H1 (cell line): ENCODE measurements at regions not wholly inside any gene's neighbourhood (a gene's known extent, or its start where the extent isn't known, plus 50 kb on each side); places are given as distances from the start of the nearest gene placed in this dataset.

Experiments
- CTCF ChIA-PET: fragments of 300-600 bp; sonication (Branson Sonifier 250); formaldehyde crosslinking; loops from one replicate; lab custom pipeline; 2021; ENCODE audit not compliant: partially characterized antibody; lab: Charles Lee
- POLR2A ChIA-PET: fragments of 300-600 bp; sonication (Branson Sonifier 250); formaldehyde crosslinking; loops from one replicate; lab custom pipeline; 2021; ENCODE audit warnings: inconsistent platforms; ENCODE audit not compliant: partially characterized antibody; lab: Charles Lee
- DNase-seq, 2 experiments: peaks; one replicate each; pipeline versions ENCODE4 v3.0.0 to v3.0.0-alpha.2; 2010 to 2022; ENCODE audit warnings: low spot score in 2 of 2, low read depth in 1 of 2, mixed read lengths in 1 of 2
- FAIRE-seq: peaks from 2 replicates; lab custom pipeline; 2011; peaks lifted over from hg19 to GRCh38; lab: Jason Lieb, UNC
- H2AFZ ChIP-seq: 2 replicates; pipeline ENCODE4 v1.8.1; 2012; ENCODE audit warnings: low read length, inconsistent platforms
- H2AK5ac ChIP-seq: 2 replicates; pipeline ENCODE4 v1.6.1; 2013; ENCODE audit warnings: low read depth, low read length
- H2BK120ac ChIP-seq: replicated peaks from 2 replicates; pipeline ENCODE3; 2013; ENCODE audit warnings: low read depth, low read length, inconsistent platforms
- H2BK12ac ChIP-seq: 2 replicates; pipeline ENCODE4 v1.6.1; 2013; ENCODE audit warnings: low read depth, low read length
- H2BK15ac ChIP-seq: 2 replicates; pipeline ENCODE4 v1.6.1; 2013; ENCODE audit warnings: low read length
- H2BK20ac ChIP-seq: 2 replicates; pipeline ENCODE4 v1.6.1; 2013; ENCODE audit warnings: low read length
- H2BK5ac ChIP-seq: 2 replicates; pipeline ENCODE4 v1.6.1; 2013; ENCODE audit warnings: low read depth, low read length
- H3K14ac ChIP-seq: 2 replicates; pipeline ENCODE4 v1.6.1; 2013; ENCODE audit warnings: inconsistent platforms; ENCODE audit not compliant: insufficient read length
- H3K18ac ChIP-seq: 2 replicates; pipeline ENCODE4 v1.6.1; 2013; ENCODE audit warnings: low read length; ENCODE audit errors: extremely low read depth
- H3K23ac ChIP-seq: 2 replicates; pipeline ENCODE4 v1.6.1; 2013; ENCODE audit warnings: inconsistent platforms; ENCODE audit not compliant: insufficient read length
- H3K23me2 ChIP-seq: 2 replicates; pipeline ENCODE4 v1.6.1; 2013; ENCODE audit warnings: low read depth, low read length
- H3K27ac ChIP-seq: 2 replicates; pipeline ENCODE4 v1.6.1; 2011; ENCODE audit warnings: low read depth, low read length, inconsistent platforms
- H3K27me3 ChIP-seq, 4 experiments: replicated peaks in 1 of 4; 1 replicate in 1 of 4; 2 replicates in 3 of 4; pipeline versions ENCODE4 v1.6.1 to v1.8.1; 2011 to 2013; ENCODE audit warnings: low read length in 3 of 4, mild to moderate bottlenecking in 3 of 4, inconsistent platforms in 2 of 4, mixed read lengths in 2 of 4, moderate library complexity in 1 of 4; ENCODE audit not compliant: control insufficient read depth in 3 of 4, insufficient read depth in 3 of 4; ENCODE audit errors: extremely low read depth in 1 of 4
- H3K36me3 ChIP-seq, 4 experiments: 2 replicates each; pipeline versions ENCODE4 v1.6.1 to v1.8.1; 2011 to 2013; ENCODE audit warnings: mild to moderate bottlenecking in 4 of 4, low read length in 3 of 4, moderate library complexity in 2 of 4, control low read depth in 1 of 4, inconsistent platforms in 1 of 4; ENCODE audit not compliant: insufficient read depth in 4 of 4, control insufficient read depth in 2 of 4
- H3K4ac ChIP-seq: replicated peaks from 2 replicates; pipeline ENCODE3; 2013; ENCODE audit warnings: low read length, low read depth, mixed read lengths, inconsistent platforms; ENCODE audit not compliant: insufficient read length
- H3K4me1 ChIP-seq, 4 experiments: replicated peaks in 1 of 4; 1 replicate in 1 of 4; 2 replicates in 3 of 4; pipeline versions ENCODE4 v1.6.1 to v1.8.1; 2011 to 2013; ENCODE audit warnings: low read length in 3 of 4, inconsistent platforms in 2 of 4, mixed read lengths in 1 of 4; ENCODE audit not compliant: insufficient read depth in 4 of 4, control insufficient read depth in 3 of 4
- H3K4me2 ChIP-seq, 2 experiments: 2 replicates each; pipeline versions ENCODE4 v1.6.1 to v1.8.1; 2011 to 2013; ENCODE audit warnings: low read depth in 2 of 2, low read length in 2 of 2, control low read depth in 1 of 2, inconsistent platforms in 1 of 2, mild to moderate bottlenecking in 1 of 2; ENCODE audit not compliant: insufficient read depth in 1 of 2
- H3K4me3 ChIP-seq, 4 experiments: fragments of 200-600, 300-600 bp in 1 of 4; sonication (generic), shearing (Covaris generic), sonication (Bioruptor Twin) in 1 of 4; 2 replicates each; pipeline versions ENCODE4 v1.5.1 to v1.8.1; 2011 to 2016; ENCODE audit warnings: low read length in 4 of 4, low read depth in 3 of 4, control low read depth in 2 of 4, inconsistent platforms in 2 of 4, mild to moderate bottlenecking in 2 of 4, mixed read lengths in 1 of 4, moderate library complexity in 1 of 4; ENCODE audit not compliant: insufficient read depth in 2 of 4; ENCODE audit errors: extremely low read depth in 1 of 4
- H3K56ac ChIP-seq: replicated peaks from 2 replicates; pipeline ENCODE3; 2013; ENCODE audit warnings: low read depth, mild to moderate bottlenecking, mixed read lengths, low read length, inconsistent platforms; ENCODE audit not compliant: insufficient read length
- H3K79me1 ChIP-seq: 2 replicates; pipeline ENCODE4 v1.6.1; 2013; ENCODE audit warnings: low read depth, low read length, control low read depth
- H3K79me2 ChIP-seq, 2 experiments: 2 replicates each; pipeline versions ENCODE4 v1.6.1 to v1.8.1; 2012 to 2013; ENCODE audit warnings: low read length in 2 of 2, mild to moderate bottlenecking in 2 of 2, inconsistent platforms in 1 of 2; ENCODE audit not compliant: insufficient read depth in 2 of 2, control insufficient read depth in 1 of 2
- H3K9ac ChIP-seq, 4 experiments: replicated peaks in 1 of 4; 1 replicate in 1 of 4; 2 replicates in 3 of 4; pipeline versions ENCODE4 v1.6.1 to v1.8.1; 2011 to 2013; ENCODE audit warnings: low read depth in 3 of 4, low read length in 3 of 4, control low read depth in 2 of 4, mild to moderate bottlenecking in 2 of 4, moderate library complexity in 2 of 4, inconsistent platforms in 1 of 4; ENCODE audit errors: extremely low read depth in 1 of 4
- H3K9me3 ChIP-seq, 2 experiments: 2 replicates each; pipeline versions ENCODE4 v1.6.1 to v1.8.1; 2012 to 2013; ENCODE audit warnings: mild to moderate bottlenecking in 2 of 2, moderate library complexity in 2 of 2, control low read depth in 1 of 2, inconsistent platforms in 1 of 2, low read depth in 1 of 2, low read length in 1 of 2, mixed read lengths in 1 of 2; ENCODE audit not compliant: insufficient read depth in 2 of 2
- H4K20me1 ChIP-seq, 2 experiments: replicated peaks in 1 of 2; 2 replicates each; pipeline versions ENCODE3 to v1.8.1; 2011 to 2013; ENCODE audit warnings: inconsistent platforms in 2 of 2, low read length in 2 of 2, mild to moderate bottlenecking in 1 of 2; ENCODE audit not compliant: insufficient read depth in 2 of 2, control insufficient read depth in 1 of 2
- H4K5ac ChIP-seq: 2 replicates; pipeline ENCODE4 v1.6.1; 2013; ENCODE audit warnings: low read length, low read depth, mixed read lengths, inconsistent platforms; ENCODE audit not compliant: insufficient read length
- H4K8ac ChIP-seq: 2 replicates; pipeline ENCODE4 v1.8.0; 2013; ENCODE audit warnings: mild to moderate bottlenecking, moderate library complexity, low read length, inconsistent platforms; ENCODE audit not compliant: insufficient read depth; ENCODE audit errors: extremely low read depth
- H4K91ac ChIP-seq: replicated peaks from 2 replicates; pipeline ENCODE3; 2013; ENCODE audit warnings: low read length, mixed read lengths, inconsistent platforms; ENCODE audit not compliant: insufficient read length
- BCL11A ChIP-seq, 2 experiments: IDR thresholded peaks; one replicate each; pipeline ENCODE4 v1.6.1; 2011; ENCODE audit warnings: low read depth in 2 of 2, low read length in 2 of 2, mild to moderate bottlenecking in 2 of 2
- CBX5 ChIP-seq: fragments of 300-800, 300-1000 bp; sonication (generic); IDR thresholded peaks from 2 replicates; pipeline ENCODE4 v1.7.1; 2016; ENCODE audit warnings: antibody characterized with exemption, low read length, low read depth
- CHD1 ChIP-seq: IDR thresholded peaks from 2 replicates; pipeline ENCODE4 v1.6.1; 2012; ENCODE audit warnings: low read depth, low read length, improper control_type of control experiment
- CHD2 ChIP-seq: IDR thresholded peaks from 2 replicates; pipeline ENCODE4 v1.6.1; 2012; ENCODE audit warnings: low read length, improper control_type of control experiment
- CTBP2 ChIP-seq: IDR thresholded peaks from 2 replicates; pipeline ENCODE4 v1.7.0; 2011; ENCODE audit warnings: borderline replicate concordance, mild to moderate bottlenecking, moderate library complexity, mixed read lengths, low read length; ENCODE audit not compliant: insufficient read depth, insufficient read length
- FOSL1 ChIP-seq: IDR thresholded peaks from 2 replicates; pipeline ENCODE4 v1.6.1; 2011; ENCODE audit warnings: mild to moderate bottlenecking, low read depth, low read length, moderate library complexity; ENCODE audit not compliant: insufficient read depth
- HDAC2 ChIP-seq, 2 experiments: fragments of 300-600 bp in 1 of 2; sonication (generic) in 1 of 2; IDR thresholded peaks; 2 replicates each; pipeline ENCODE4 v1.6.1; 2011 to 2012; ENCODE audit warnings: low read depth in 2 of 2, low read length in 2 of 2, mild to moderate bottlenecking in 2 of 2, moderate library complexity in 2 of 2, borderline replicate concordance in 1 of 2, inconsistent platforms in 1 of 2
- HDAC6 ChIP-seq: IDR thresholded peaks from one replicate; pipeline ENCODE4 v1.7.1; 2012; ENCODE audit warnings: low read depth, mild to moderate bottlenecking, inconsistent platforms, low read length, moderate library complexity
- MAX ChIP-seq: IDR thresholded peaks from 2 replicates; pipeline ENCODE4 v1.6.1; 2012; ENCODE audit warnings: inconsistent platforms
- PHF8 ChIP-seq: fragments of 200-600 bp; sonication (generic); conservative IDR thresholded peaks from 2 replicates; pipeline ENCODE4 v1.7.1; 2012; ENCODE audit warnings: low read depth, mild to moderate bottlenecking, inconsistent platforms, low read length, moderate library complexity
- POLR2AphosphoS5 ChIP-seq: IDR thresholded peaks from 2 replicates; pipeline ENCODE4 v1.6.1; 2011; ENCODE audit warnings: low read depth, low read length
- TAF1 ChIP-seq: IDR thresholded peaks from 2 replicates; pipeline ENCODE4 v1.6.1; 2011; ENCODE audit warnings: mild to moderate bottlenecking, low read depth, low read length
- TAF7 ChIP-seq: optimal IDR thresholded peaks from 2 replicates; pipeline ENCODE3; 2011; ENCODE audit warnings: low read depth, mild to moderate bottlenecking, inconsistent platforms, low read length, moderate library complexity, borderline replicate concordance
- WGBS, 2 experiments: shearing (Covaris generic) in 1 of 2; methylation state at CpG; one replicate each; pipeline versions ENCODE4 v1.1.6 to v1.1.7; 2013 to 2015; ENCODE audit warnings: low lambda C conversion rate in 2 of 2, mixed read lengths in 2 of 2, inconsistent platforms in 1 of 2, low coverage in 1 of 2, missing lambda C conversion rate in 1 of 2; ENCODE audit not compliant: insufficient replicate concordance in 2 of 2, insufficient coverage in 1 of 2, insufficient read length in 1 of 2; ENCODE audit errors: extremely low coverage in 1 of 2, missing lambda C conversion rate in 1 of 2; 5-methylcytosine and 5-hydroxymethylcytosine counted together

- no peak overlapping the region for H2BK20ac ChIP-seq
- FAIRE-seq: no peak
- CTCF ChIA-PET: interaction anchor here (2.2 to 6.2 kb wide), 3 partner anchors 15 to 217 kb away, joined by 18 to 88 read pairs (median 72); no protein-coding TSS in a partner anchor
- no peak overlapping the region for H3K14ac ChIP-seq
- H2AK5ac ChIP-seq: no peak overlapping the region
- no peak overlapping the region for H4K91ac ChIP-seq
- H3K36me3 ChIP-seq: no peaks in the 10 kb centered on the region
- no peak overlapping the region for H3K4me3 ChIP-seq
- no peak overlapping the region for H3K56ac ChIP-seq
- no peaks in the 10 kb centered on the region for H3K4me1 ChIP-seq
- H3K23me2 ChIP-seq: no peaks in the 10 kb centered on the region
- no peaks in the 10 kb centered on the region for H3K9me3 ChIP-seq
- no peaks in the 10 kb centered on the region for H3K79me1 ChIP-seq
- no peak overlapping the region for H3K18ac ChIP-seq
- no peak overlapping the region for H2BK12ac ChIP-seq
- no peak overlapping the region for H4K8ac ChIP-seq
- no peak overlapping the region for H2BK5ac ChIP-seq
- no peak overlapping the region for H3K27ac ChIP-seq
- no peaks in the 10 kb centered on the region for H3K79me2 ChIP-seq
- H2BK120ac ChIP-seq: no peak overlapping the region
- no peak for DNase-seq
- H3K4me2 ChIP-seq: no peak overlapping the region
- H3K23ac ChIP-seq: no peak overlapping the region
- H3K9ac ChIP-seq: no peak overlapping the region
- TF ChIP-seq CBX5: no peak
- TF ChIP-seq BCL11A (IDR thresholded peaks at IDR 0.05; ENCODE audit: low read depth in 2 of 2, low read length in 2 of 2): no peak
- no peak for TF ChIP-seq CHD1
- TF ChIP-seq POLR2AphosphoS5: no peak
- TF ChIP-seq CTBP2: no peak
- TF ChIP-seq TAF7: no peak
- TF ChIP-seq TAF1: no peak
- TF ChIP-seq HDAC2 (IDR thresholded peaks at IDR 0.05; ENCODE audit: borderline replicate concordance in 1 of 2, low read depth in 2 of 2, low read length in 2 of 2): no peak
- TF ChIP-seq MAX: no peak
- no peak for TF ChIP-seq HDAC6
- no peak for TF ChIP-seq PHF8
- TF ChIP-seq CHD2: no peak
- TF ChIP-seq FOSL1: no peak
- no peak overlapping the region for H2AFZ ChIP-seq
- no peak overlapping the region for H4K5ac ChIP-seq
- no peak overlapping the region for H2BK15ac ChIP-seq
- no peaks in the 10 kb centered on the region for H4K20me1 ChIP-seq
- WGBS, 2 experiments: 90% methylated on average over 4 of the region's 4 CpGs; no CpG with 5 or more reads in 1 of the 2 experiments
- H3K4ac ChIP-seq: no peak overlapping the region
- POLR2A ChIA-PET: no interaction called here
- H3K27me3 ChIP-seq: no peaks in the 10 kb centered on the region
Measured at GRCh38 chr4:15239866-15240265, 188.0 kb upstream of the C1QTNF7 start.
